RPMI8226 (cell line): ENCODE measurements at regions not wholly inside any gene's neighbourhood (a gene's known extent, or its start where the extent isn't known, plus 50 kb on each side); places are given as distances from the start of the nearest gene placed in this dataset.

Experiments used
- DNase-seq: peaks from one replicate; pipeline ENCODE4 v3.0.0-alpha.2; 2015

GRCh38 chr6:51559059-51559458, 528.4 kb downstream of the PKHD1 start:
- DNase-seq = peak; percentile 19

DNA sequence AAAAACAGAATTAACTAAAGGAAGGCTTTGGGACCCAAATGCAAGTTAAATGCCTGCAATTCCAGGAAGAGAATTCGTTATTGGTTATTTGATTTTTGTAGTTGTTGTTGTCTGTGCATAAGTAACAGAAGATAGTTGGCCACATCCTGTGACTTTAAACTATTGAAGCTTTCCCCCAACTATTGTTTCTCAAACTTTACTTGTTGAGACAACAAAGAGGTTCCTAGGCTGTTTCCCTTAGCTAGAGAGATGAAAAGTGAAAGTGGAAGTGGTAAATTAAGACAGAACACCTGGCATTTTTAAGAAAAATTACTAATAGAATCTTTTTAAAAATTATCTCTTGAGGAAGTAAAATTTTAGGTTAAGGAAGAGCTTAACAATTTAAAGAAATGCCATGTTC, 525.2 kb downstream of the PKHD1 start:
- DNase-seq = no peak
